K562 (cell line): ENCODE measurements at regions not wholly inside any gene's neighbourhood (a gene's known extent, or its start where the extent isn't known, plus 50 kb on each side); places are given as distances from the start of the nearest gene placed in this dataset.

Experiments used
- ATAC-seq: fragments of 200-7000 bp; cut with Tn5 transposase; 3 replicates; pipeline ENCODE4 v1.9.1; 2020; ENCODE audit warnings: moderate library complexity
- BruUV-seq: library from RNA; stranded (reverse); fragments of 400-500 nt; replicated peaks from 2 replicates; lab custom pipeline; 2021; lab: Mats Ljungman, UMichigan
- CTCF ChIA-PET: fragments of 300-600 bp; formaldehyde crosslinking; extraction: SDS; loops from one replicate; lab custom pipeline; 2021; ENCODE audit warnings: low intra/inter-chr PET ratio; lab: Yijun Ruan, JAX
- POLR2A ChIA-PET: fragments of 300-600, 350-650 bp; sonication (Branson Sonifier 250); formaldehyde crosslinking; extraction: SDS; loops from one replicate; lab custom pipeline; 2021; ENCODE audit warnings: antibody characterized with exemption, inconsistent platforms; lab: Yijun Ruan, JAX
- DNase-seq, 4 experiments: peaks; one replicate each; pipeline versions ENCODE4 v3.0.0 to v3.0.0-alpha.2; 2011 to 2018; ENCODE audit warnings: low spot score in 3 of 4, mixed read lengths in 3 of 4; ENCODE audit errors: extremely low read depth in 1 of 4
- FAIRE-seq: peaks from 2 replicates; lab custom pipeline; 2011; peaks lifted over from hg19 to GRCh38; lab: Jason Lieb, UNC
- H2AFZ ChIP-seq: 2 replicates; pipeline ENCODE4 v1.6.0; 2011; ENCODE audit warnings: low read depth, low read length, control low read depth, inconsistent platforms
- H3K27ac ChIP-seq: fragments of 200-600 bp; 3 replicates; pipeline ENCODE4 v1.8.0; 2011; ENCODE audit warnings: low read depth, mild to moderate bottlenecking, control low read depth, inconsistent platforms, low read length, moderate library complexity, mixed read lengths; ENCODE audit errors: extremely low read depth
- H3K27me3 ChIP-seq, 2 experiments: fragments of 300-600 bp in 1 of 2; 2 replicates in 1 of 2; 3 replicates in 1 of 2; pipeline versions ENCODE4 v1.6.0 to v1.8.0; 2011; ENCODE audit warnings: inconsistent platforms in 2 of 2, low read length in 2 of 2, mild to moderate bottlenecking in 1 of 2, mixed read lengths in 1 of 2, moderate library complexity in 1 of 2; ENCODE audit not compliant: control insufficient read depth in 2 of 2, insufficient read depth in 2 of 2
- H3K36me3 ChIP-seq: fragments of 300-600 bp; 3 replicates; pipeline ENCODE4 v1.8.0; 2011; ENCODE audit warnings: mild to moderate bottlenecking, low read length, inconsistent platforms; ENCODE audit not compliant: control insufficient read depth, insufficient read depth
- H3K4me1 ChIP-seq, 2 experiments: fragments of 200-600 bp in 1 of 2; replicated peaks in 1 of 2; 2 replicates in 1 of 2; 3 replicates in 1 of 2; pipeline versions ENCODE4 v1.5.1 to v1.8.0; 2011; ENCODE audit warnings: inconsistent platforms in 2 of 2, low read length in 2 of 2, mild to moderate bottlenecking in 1 of 2, mixed read lengths in 1 of 2, moderate library complexity in 1 of 2; ENCODE audit not compliant: control insufficient read depth in 2 of 2, insufficient read depth in 2 of 2
- H3K4me2 ChIP-seq: 2 replicates; pipeline ENCODE4 v1.6.1; 2011; ENCODE audit warnings: low read length, control low read depth, inconsistent platforms, mixed read lengths; ENCODE audit not compliant: insufficient read depth
- H3K4me3 ChIP-seq: fragments of 200-600 bp; sonication (generic), shearing (Covaris generic); 2 replicates; pipeline ENCODE4 v1.5.1; 2016; ENCODE audit warnings: control low read depth, inconsistent platforms
- H3K79me2 ChIP-seq: fragments of 200-600 bp; 3 replicates; pipeline ENCODE4 v1.8.0; 2011; ENCODE audit warnings: low read length, inconsistent platforms; ENCODE audit not compliant: control insufficient read depth, insufficient read depth
- H3K9ac ChIP-seq, 2 experiments: 2 replicates each; pipeline versions ENCODE4 v1.6.0 to v1.6.1; 2011; ENCODE audit warnings: low read depth in 2 of 2, low read length in 2 of 2, control low read depth in 1 of 2, inconsistent platforms in 1 of 2, mild to moderate bottlenecking in 1 of 2, mixed read lengths in 1 of 2; ENCODE audit not compliant: insufficient read depth in 1 of 2
- H3K9me1 ChIP-seq: one replicate; pipeline ENCODE4 v1.6.0; 2011; ENCODE audit warnings: inconsistent platforms, mild to moderate bottlenecking, low read length, moderate library complexity; ENCODE audit not compliant: control insufficient read depth, insufficient read depth
- H3K9me3 ChIP-seq: replicated peaks from 2 replicates; pipeline ENCODE4 v1.5.1; 2011; ENCODE audit warnings: low read depth, low read length, inconsistent platforms; ENCODE audit not compliant: control insufficient read depth, insufficient read depth
- H4K20me1 ChIP-seq: replicated peaks from 2 replicates; pipeline ENCODE4 v1.6.1; 2011; ENCODE audit warnings: low read length, inconsistent platforms, mixed read lengths; ENCODE audit not compliant: control insufficient read depth, insufficient read depth
- CBFA2T3 ChIP-seq: fragments of 450-650 bp; IDR thresholded peaks from 2 replicates; pipeline ENCODE4 v1.6.1; 2017
- ESRRB ChIP-seq: fragments of 250-450 bp; sonication (Bioruptor Pico); IDR thresholded peaks from 2 replicates; pipeline ENCODE4 v1.5.0; 2020; ENCODE audit warnings: mild to moderate bottlenecking, moderate library complexity, borderline replicate concordance
- HEY1 ChIP-seq: fragments of 250-450 bp; sonication (Bioruptor Pico); IDR thresholded peaks from 2 replicates; pipeline ENCODE4 v1.5.0; 2020; ENCODE audit warnings: mild to moderate bottlenecking, moderate library complexity, borderline replicate concordance
- RAD51 ChIP-seq: fragments of 450-650 bp; IDR thresholded peaks from 2 replicates; pipeline ENCODE4 v1.7.1; 2016; ENCODE audit warnings: low read depth, mild to moderate bottlenecking, borderline replicate concordance
- SAP30 ChIP-seq: fragments of 200-600 bp; sonication (generic); IDR thresholded peaks from 2 replicates; pipeline ENCODE4 v1.6.1; 2012; ENCODE audit warnings: borderline replicate concordance, low read depth, mild to moderate bottlenecking, moderate library complexity, low read length, control low read depth, inconsistent platforms; ENCODE audit not compliant: insufficient read depth, poor library complexity, severe bottlenecking
- XRCC5 ChIP-seq: fragments of 200-400 bp; formaldehyde crosslinking; IDR thresholded peaks from 2 replicates; pipeline ENCODE4 v1.6.1; 2017; ENCODE audit warnings: low read depth, mild to moderate bottlenecking, low read length
- ZNF217 ChIP-seq: sonication (generic); formaldehyde crosslinking; IDR thresholded peaks from 2 replicates; pipeline ENCODE4 v1.8.0; 2022; ENCODE audit warnings: mild to moderate bottlenecking, missing genetic modification reagents
- ZNF518B ChIP-seq: fragments of 250-450 bp; sonication (Bioruptor Pico); IDR thresholded peaks from 2 replicates; pipeline ENCODE4 v1.5.0; 2021; ENCODE audit warnings: mild to moderate bottlenecking, moderate library complexity
- WGBS: fragments of 100-300 bp; shearing (Covaris generic); methylation state at CpG from one replicate; pipeline ENCODE4 v1.1.6; 2016; ENCODE audit warnings: low coverage, mixed read lengths; ENCODE audit not compliant: insufficient coverage; ENCODE audit errors: missing lambda C conversion rate; 5-methylcytosine and 5-hydroxymethylcytosine counted together
- in situ Hi-C: fragments of 300-500 bp; cut with MboI; formaldehyde crosslinking; loops from 4 replicates; pipeline ENCODE4 v1.15.0; 2018; ENCODE audit warnings: inconsistent platforms, mixed read lengths
- intact Hi-C: fragments of 100-400 bp; cut with micrococcal nuclease; formaldehyde crosslinking; loops from 2 replicates; pipeline ENCODE4 v1.14.2; 2022

- no peaks in the 10 kb centered on the region for H3K36me3 ChIP-seq
- in situ Hi-C loops = no loop called here
- DNase-seq = no peak
- ChIA-PET POLR2A (no interaction called here), CTCF (no interaction called here)
- no peak overlapping the region for H3K27ac ChIP-seq
- H3K79me2 ChIP-seq = no peaks in the 10 kb centered on the region
- H3K9me3 ChIP-seq = no peaks in the 10 kb centered on the region
- no peak for FAIRE-seq
- TF ChIP-seq ESRRB (CRISPR knock-in tag) (no peak), SAP30 (no peak), CBFA2T3 (no peak), RAD51 (no peak), HEY1 (CRISPR knock-in tag) (no peak), ZNF217 (no peak)
- TF ChIP-seq, all 486 proteins: peak for 0
- Histone ChIP-seq H3K9me1 (no peaks in the 10 kb centered on the region), H3K4me2 (no peak overlapping the region), H3K4me3 (no peak overlapping the region), H2AFZ (no peak overlapping the region), H3K4me1 (no peaks in the 10 kb centered on the region), H3K9ac (no peak overlapping the region), H3K27me3 (no peaks in the 10 kb centered on the region), H4K20me1 (no peaks in the 10 kb centered on the region)
- BruUV-seq = no TSS peak
- no peak for ATAC-seq
- intact Hi-C loops = no loop called here
Observed at GRCh38 chr11:56849250-56849649, 100.8 kb upstream of the OR9G4 start.

GRCh38 chr11:56848141-56848809 lies 99.8 kb upstream of the OR9G4 start:
- no TSS peak for BruUV-seq
- Histone ChIP-seq H2AFZ (no peak overlapping the region), H3K9me3 (no peaks in the 10 kb centered on the region), H3K4me3 (no peak overlapping the region), H4K20me1 (no peaks in the 10 kb centered on the region), H3K27me3 (no peaks in the 10 kb centered on the region), H3K27ac (no peak overlapping the region), H3K36me3 (no peaks in the 10 kb centered on the region), H3K9me1 (no peaks in the 10 kb centered on the region), H3K9ac (no peak overlapping the region), H3K4me1 (no peaks in the 10 kb centered on the region), H3K79me2 (no peaks in the 10 kb centered on the region), H3K4me2 (no peak overlapping the region)
- no peak for FAIRE-seq
- no peak for ATAC-seq
- WGBS = under 1% methylated on average over 8 of the region's 8 CpGs
- DNase-seq = no peak
- in situ Hi-C loops = no loop called here
- TF ChIP-seq ZNF518B (CRISPR knock-in tag) (no peak), XRCC5 (no peak)
- CTCF ChIA-PET = no interaction called here
- POLR2A ChIA-PET = interaction anchor here (0.7 kb wide), 1 partner anchor 1268 kb away, joined by 3 read pairs; no protein-coding TSS in a partner anchor
- intact Hi-C loops = no loop called here
